GM12878 (cell line): ENCODE measurements at regions not wholly inside any gene's neighbourhood (a gene's known extent, or its start where the extent isn't known, plus 50 kb on each side); places are given as distances from the start of the nearest gene placed in this dataset.

Experiments used
- BACH1 ChIP-seq: fragments of 450-650 bp; IDR thresholded peaks from 2 replicates; pipeline ENCODE4 v1.6.1; 2017; ENCODE audit warnings: mild to moderate bottlenecking, borderline replicate concordance
- CBFB ChIP-seq: IDR thresholded peaks from 2 replicates; pipeline ENCODE4 v1.6.1; 2016; ENCODE audit warnings: antibody characterized with exemption, low read depth
- CHD4 ChIP-seq: fragments of 200-600 bp; sonication (generic); IDR thresholded peaks from 2 replicates; pipeline ENCODE4 v1.6.1; 2016; ENCODE audit warnings: mild to moderate bottlenecking
- EZH2 ChIP-seq: IDR thresholded peaks from 2 replicates; pipeline ENCODE4 v1.6.1; 2012; ENCODE audit warnings: low read depth, mild to moderate bottlenecking, control low read depth, inconsistent platforms, low read length, borderline replicate concordance; ENCODE audit not compliant: control insufficient read depth
- GABPA ChIP-seq: IDR thresholded peaks from 2 replicates; pipeline ENCODE4 v1.6.1; 2014; ENCODE audit warnings: antibody characterized with exemption, low read depth, mild to moderate bottlenecking, inconsistent platforms
- GATAD2B ChIP-seq: fragments of 450-650 bp; conservative IDR thresholded peaks from 2 replicates; pipeline ENCODE4 v1.6.1; 2017; ENCODE audit warnings: low read depth, mild to moderate bottlenecking, moderate library complexity
- HDAC2 ChIP-seq: fragments of 200-600 bp; sonication (generic); IDR thresholded peaks from 2 replicates; pipeline ENCODE4 v1.6.1; 2017
- HDAC6 ChIP-seq: fragments of 200-600 bp; sonication (generic); IDR thresholded peaks from one replicate; pipeline ENCODE4 v1.8.0; 2017; ENCODE audit warnings: antibody characterized with exemption; ENCODE audit not compliant: unreplicated experiment
- HDGF ChIP-seq: fragments of 450-650 bp; IDR thresholded peaks from 2 replicates; pipeline ENCODE4 v1.6.1; 2016; ENCODE audit warnings: antibody characterized with exemption
- POLR2A ChIP-seq: IDR thresholded peaks from 2 replicates; pipeline ENCODE4 v1.6.1; 2011; ENCODE audit warnings: low read depth, mild to moderate bottlenecking, low read length
- SMAD5 ChIP-seq: IDR thresholded peaks from 2 replicates; pipeline ENCODE4 v1.6.1; 2016; ENCODE audit warnings: antibody characterized with exemption, low read depth
- WRNIP1 ChIP-seq: IDR thresholded peaks from 2 replicates; pipeline ENCODE4 v1.6.1; 2011; ENCODE audit warnings: low read depth, low read length, improper control_type of control experiment, borderline replicate concordance
- TF ChIP-seq, protein P1 (sequence below), 3 experiments: IDR thresholded peaks in 2 of 3; conservative IDR thresholded peaks in 1 of 3; 2 replicates each; pipeline ENCODE4 v1.5.1; 2011; ENCODE audit warnings: low read depth in 3 of 3, low read length in 3 of 3, mild to moderate bottlenecking in 3 of 3, control low read depth in 2 of 3, moderate library complexity in 2 of 3, inconsistent platforms in 1 of 3, mixed read lengths in 1 of 3; ENCODE audit not compliant: control insufficient read depth in 2 of 3, insufficient read depth in 1 of 3; ENCODE audit errors: extremely low read depth in 1 of 3
- TF ChIP-seq, protein P2 (sequence below): IDR thresholded peaks from 2 replicates; pipeline ENCODE4 v1.6.1; 2011; ENCODE audit warnings: low read depth, mild to moderate bottlenecking, low read length, moderate library complexity, borderline replicate concordance; ENCODE audit errors: extremely low read depth

DNA sequence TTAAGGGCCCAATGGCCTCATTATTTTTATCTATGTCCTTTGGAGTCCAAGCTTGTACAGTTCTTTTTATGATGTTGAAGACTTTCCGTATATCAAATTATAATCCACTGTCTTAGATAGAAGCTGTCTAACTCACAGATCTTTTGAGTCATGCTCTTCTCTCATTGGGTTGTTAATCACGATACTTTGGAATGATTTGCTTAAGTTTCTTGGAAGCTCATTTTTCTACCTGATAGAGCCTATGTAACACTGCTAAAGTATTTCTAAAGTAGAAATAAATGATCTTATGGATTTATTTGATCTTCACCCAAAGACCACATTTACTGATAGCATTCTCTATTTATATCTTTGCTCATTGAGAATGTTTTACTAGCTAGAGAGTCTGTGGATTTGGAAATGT, 1554.1 kb downstream of the PLA2G4A start:
- TF ChIP-seq, protein P1, sequence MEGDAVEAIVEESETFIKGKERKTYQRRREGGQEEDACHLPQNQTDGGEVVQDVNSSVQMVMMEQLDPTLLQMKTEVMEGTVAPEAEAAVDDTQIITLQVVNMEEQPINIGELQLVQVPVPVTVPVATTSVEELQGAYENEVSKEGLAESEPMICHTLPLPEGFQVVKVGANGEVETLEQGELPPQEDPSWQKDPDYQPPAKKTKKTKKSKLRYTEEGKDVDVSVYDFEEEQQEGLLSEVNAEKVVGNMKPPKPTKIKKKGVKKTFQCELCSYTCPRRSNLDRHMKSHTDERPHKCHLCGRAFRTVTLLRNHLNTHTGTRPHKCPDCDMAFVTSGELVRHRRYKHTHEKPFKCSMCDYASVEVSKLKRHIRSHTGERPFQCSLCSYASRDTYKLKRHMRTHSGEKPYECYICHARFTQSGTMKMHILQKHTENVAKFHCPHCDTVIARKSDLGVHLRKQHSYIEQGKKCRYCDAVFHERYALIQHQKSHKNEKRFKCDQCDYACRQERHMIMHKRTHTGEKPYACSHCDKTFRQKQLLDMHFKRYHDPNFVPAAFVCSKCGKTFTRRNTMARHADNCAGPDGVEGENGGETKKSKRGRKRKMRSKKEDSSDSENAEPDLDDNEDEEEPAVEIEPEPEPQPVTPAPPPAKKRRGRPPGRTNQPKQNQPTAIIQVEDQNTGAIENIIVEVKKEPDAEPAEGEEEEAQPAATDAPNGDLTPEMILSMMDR (IDR thresholded peaks at IDR 0.05 in 2 of 3, conservative IDR thresholded peaks at IDR 0.05 in 1 of 3; ENCODE audit: control insufficient read depth in 2 of 3, extremely low read depth in 1 of 3, insufficient read depth in 1 of 3, low read depth in 3 of 3, low read length in 3 of 3) = no peak
- TF ChIP-seq CBFB (no peak), EZH2 (no peak), GATAD2B (no peak), HDAC2 (no peak), HDGF (no peak), BACH1 (no peak), CHD4 (no peak), WRNIP1 (no peak), HDAC6 (no peak), SMAD5 (no peak), POLR2A (no peak), GABPA (no peak)
- TF ChIP-seq, protein P2, sequence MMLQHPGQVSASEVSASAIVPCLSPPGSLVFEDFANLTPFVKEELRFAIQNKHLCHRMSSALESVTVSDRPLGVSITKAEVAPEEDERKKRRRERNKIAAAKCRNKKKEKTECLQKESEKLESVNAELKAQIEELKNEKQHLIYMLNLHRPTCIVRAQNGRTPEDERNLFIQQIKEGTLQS = no peak
